OCI-M2 (cell line): ENCODE measurements at regions not wholly inside any gene's neighbourhood (a gene's known extent, or its start where the extent isn't known, plus 50 kb on each side); places are given as distances from the start of the nearest gene placed in this dataset.
"Not testable (repeated sequence)": the region's sequence is repeated elsewhere in the genome, so short reads cannot be mapped to it uniquely, and the experiment has no call there.

ENCODE experiments used
- DNase-seq: peaks from one replicate; lab custom pipeline; 2025; ENCODE audit not compliant: unreplicated experiment; lab: John Stamatoyannopoulos, UW

DNA sequence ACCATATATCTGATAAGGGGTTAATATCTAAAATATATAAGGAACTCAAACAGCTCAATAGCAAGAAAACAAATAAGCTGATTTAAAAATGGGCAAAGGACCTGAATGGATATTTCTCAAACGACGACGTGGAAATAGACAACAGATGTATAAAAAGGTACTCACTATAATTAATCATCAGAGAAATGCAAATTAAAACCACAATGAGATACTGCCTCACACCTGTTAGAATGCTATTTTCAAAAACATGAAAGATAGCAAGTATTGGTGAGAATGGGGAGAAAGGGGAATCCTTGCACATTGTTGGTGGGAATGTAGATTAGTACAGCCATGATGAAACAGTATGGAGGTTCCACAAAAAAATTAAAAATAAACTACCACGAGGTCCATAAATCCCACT, 163.2 kb downstream of the DKK1 start:
- no peak for DNase-seq

DNA sequence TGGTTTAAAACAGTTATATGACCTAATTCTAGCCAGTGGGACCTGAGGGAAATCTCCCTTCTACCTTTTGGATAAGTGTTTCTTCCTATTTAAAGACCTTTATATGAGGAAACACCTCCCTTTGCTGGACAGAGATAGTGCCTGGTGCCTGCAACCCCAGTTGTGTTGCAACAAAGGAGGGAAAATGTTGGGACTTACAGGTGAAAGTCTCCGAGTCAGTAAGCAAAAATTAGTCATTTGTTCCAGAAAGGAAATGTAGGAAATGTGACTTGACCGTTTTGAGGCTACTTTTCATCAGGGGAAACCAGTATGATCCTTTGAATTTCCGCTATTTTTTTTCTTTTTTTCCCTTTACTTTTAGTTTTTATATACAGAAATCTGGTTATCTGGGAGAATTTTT, 165.5 kb downstream of the DKK1 start:
- DNase-seq: no peak

DNA sequence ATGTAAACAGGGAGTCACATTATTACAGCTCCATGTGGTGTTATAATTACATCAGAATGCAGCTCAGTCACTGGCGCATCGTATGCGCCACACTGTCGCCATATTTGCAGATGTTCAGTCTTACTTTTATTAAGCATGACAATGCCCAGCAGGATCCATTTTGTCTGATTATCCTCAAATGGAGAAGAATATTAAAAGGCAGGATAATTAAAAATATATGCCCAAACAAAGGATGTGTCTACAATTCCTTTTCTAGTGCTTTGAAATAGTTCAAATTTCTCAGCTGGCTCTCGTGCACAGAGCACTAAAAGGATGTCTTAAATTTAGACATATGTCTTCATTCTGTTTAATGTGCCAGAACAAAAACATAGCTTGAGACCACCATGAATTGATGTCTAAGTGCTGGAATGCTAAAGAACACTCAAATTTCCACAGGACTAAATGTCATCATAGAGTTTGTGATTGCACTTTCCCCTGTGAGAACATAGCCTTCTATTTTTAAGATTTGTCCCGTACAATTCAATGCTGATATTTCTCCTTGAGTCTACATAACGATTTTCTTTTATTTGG, 168.0 kb downstream of the DKK1 start:
- DNase-seq: no peak

DNA sequence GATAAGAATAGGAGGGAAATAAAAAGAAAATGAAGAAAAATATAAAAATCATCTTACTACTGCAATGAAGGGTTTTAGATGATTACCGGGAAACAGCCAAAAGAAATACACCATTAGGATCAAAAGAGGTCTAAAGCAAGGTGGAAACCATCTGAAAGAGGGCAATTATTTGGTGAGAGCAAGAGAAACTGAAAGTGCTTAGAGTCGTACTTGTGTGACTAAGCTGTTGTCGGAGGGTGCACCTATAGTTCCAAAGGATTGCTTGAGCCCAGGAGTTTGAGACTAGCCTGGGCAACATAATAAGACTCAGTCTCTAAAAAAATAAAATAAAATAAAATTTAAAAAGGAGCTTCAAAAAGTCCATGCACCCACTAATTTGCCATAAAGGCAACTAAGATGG, 169.5 kb downstream of the DKK1 start:
- DNase-seq: no peak

DNA sequence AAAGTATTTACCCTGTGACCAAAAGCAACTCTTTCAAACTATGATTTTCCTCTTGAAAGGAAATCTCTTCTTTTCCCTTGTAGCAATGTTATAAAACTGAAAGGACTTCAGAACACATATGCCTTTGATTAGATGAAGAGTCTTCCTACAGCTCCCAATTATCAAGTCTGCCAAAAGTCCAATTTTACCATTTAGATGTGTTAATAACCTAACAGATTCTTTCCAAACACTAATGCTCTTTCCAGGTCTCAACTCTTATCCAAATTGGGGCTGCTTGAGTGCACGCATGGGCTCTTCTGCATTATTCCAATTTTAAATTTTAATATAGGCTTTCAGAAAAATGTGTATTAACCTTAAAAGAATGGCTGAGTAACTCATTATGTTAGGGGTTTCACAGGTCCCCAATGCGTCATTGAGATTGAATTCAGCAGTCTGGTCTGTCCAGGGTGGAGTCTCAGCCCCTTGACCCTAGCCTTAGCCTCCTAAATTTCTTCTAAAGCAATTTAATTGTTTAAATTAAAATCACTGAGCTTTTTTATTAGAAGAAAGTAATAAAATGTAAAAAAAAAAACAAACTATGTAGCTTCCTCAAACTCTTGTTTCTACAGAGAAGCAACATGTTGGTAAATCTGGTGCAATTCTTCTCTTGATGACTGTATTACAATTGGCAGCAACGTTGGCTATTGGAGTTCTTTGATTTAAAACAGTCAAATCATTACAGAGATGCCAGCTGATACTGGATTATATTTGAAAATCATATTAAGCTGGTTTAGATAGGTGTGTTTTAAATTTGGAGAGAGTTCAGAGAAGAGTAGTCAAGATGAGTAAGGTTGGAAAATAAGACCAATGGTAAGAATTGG, 170.4 kb downstream of the DKK1 start:
- no peak for DNase-seq

DNA sequence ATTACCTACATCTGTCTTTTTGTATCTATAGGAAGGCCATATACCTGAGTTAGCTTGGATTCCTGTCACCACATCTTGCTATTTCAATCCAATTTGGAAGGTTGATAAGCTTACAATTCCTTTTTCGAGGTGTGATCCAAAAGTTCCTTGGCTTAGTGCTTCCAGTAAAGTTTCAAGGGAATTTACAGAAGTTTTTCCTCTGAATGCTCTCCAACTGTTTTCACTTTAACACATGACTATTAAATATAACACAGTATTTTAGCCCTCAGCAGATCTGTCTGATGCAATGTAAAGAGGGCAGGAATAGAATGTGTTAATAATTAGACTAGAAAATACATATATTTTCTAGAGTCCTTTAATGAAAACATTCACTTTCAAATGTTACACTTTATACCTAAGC, 171.4 kb downstream of the DKK1 start:
- DNase-seq: no peak

DNA sequence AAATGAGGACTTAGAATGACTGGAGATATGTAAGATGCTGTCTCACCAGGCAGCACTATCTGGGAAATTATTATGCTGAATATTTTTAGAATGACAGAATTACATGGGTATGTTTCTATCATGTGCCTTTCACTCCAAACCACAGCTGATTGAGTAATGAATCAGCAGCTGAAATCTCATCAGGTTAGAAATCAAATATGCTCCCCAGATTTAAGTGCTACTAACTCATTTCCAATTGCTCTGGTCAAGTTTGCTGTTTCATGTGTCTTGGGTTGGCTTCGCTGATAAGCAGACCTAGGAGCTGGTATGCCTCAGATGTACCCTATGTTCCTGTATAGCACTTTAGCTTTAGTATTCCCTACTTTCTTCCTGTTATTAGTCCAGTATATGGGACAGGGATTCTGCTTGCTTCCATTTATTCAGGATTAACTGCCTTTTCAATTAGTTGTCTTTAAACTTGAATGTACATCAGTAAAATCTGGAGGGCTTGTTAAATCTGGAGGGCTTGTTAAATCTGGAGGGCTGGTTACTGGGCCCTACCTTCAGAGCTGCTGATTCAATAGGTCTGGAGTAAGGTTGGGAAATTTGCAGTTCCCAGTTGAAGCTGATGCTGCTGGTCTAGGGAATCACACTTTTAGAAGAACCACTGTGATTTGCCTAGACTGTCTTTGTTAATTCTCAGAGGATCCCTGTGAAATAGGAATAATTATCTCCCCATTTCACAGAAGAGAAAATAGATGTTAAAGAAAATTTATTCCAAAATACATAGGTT, 172.9 kb downstream of the DKK1 start:
- DNase-seq: no peak

DNA sequence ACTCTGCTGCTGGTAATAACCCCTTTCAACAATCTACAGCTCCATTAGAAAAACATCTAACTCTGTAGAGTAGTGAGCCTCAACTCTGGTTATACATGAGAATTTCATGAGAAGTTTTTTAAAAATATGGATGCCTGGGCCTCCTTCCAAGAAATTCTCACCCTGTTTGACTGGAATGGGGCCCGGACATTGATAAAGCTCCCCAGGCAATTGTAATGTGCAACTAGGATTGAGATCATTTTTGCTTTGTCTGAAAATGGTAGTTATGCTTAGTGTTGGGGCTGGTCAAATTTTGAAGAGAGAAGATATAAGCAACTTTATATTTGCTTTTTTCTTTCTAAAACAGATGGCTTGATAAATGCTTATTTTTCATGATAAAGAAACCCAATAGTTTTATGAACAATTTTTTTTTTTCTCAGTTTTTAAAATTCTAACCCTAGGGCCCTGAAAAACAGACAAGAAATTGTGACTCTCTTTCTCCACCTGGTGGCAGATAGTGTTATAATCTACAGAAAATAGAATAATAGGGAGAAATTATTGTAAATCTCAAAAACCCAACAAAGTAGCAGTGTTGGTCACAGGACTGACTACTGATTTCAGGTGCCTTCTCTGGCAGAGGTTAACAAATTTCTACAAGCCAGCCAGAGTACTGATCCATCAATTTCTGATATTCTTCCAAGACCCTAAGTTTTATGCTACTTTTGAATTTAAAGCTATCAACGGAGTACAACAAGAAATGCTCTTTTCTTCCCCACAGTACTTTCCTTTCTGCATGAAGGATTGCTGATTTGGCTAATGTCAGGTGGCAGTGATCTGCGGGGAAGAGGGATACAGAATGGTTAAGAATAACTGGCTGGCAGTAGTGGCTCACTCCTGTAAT, 174.8 kb downstream of the DKK1 start:
- no peak for DNase-seq

DNA sequence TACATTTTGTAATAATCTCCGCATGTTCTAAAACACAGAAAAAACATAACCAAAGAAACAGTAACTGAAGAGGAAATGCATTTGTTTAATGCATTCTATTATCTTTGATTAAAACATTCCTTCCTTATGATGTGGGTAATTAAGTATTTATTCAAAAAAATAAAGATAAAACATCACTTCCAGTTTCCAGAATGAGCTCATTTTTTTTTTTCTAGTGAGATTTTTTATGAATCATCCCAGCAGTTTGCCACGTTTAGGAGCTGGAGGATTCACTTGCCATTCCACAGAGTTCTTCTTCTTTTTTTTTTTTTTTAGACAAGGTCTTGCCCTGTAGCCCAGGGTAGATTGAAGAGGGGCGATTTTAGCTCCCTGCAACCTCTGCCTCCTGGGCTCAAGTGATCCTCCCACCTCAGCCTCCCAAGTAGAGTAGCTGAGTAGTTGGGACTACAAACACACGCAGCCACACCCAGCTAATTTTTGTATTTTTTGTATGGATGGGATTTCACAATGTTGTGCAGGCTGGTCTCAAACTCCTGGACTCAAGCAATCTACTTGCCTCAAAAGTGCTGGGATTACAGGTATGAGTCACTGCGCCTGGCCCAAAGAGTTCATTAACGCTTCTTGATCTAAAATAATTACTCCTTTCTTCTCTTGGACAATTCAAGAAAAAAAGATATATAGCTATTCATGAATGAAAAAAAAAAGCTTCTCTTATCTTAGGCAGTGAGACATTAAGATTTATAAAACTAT, 177.3 kb downstream of the DKK1 start:
- DNase-seq: no peak

DNA sequence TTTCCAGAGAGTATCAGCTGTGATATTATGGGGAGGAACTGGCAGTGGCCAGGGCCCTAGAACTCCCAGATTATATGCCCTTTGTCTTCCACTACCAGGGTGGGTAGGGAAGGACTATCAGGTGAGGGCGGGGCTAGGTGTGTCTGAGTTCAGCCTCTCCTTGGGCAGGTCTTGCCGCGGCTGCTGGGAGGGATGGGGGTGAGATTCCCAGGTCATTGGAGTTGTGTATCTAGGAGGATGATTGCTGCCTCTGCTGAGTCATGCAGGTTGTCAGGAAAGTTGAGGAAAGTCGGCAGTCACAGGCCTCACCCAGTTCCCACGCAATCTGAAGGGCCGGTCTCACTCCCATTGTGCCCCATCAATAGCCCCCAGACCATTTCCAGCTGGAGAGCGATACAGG, 185.2 kb downstream of the DKK1 start:
- DNase-seq: no peak

DNA sequence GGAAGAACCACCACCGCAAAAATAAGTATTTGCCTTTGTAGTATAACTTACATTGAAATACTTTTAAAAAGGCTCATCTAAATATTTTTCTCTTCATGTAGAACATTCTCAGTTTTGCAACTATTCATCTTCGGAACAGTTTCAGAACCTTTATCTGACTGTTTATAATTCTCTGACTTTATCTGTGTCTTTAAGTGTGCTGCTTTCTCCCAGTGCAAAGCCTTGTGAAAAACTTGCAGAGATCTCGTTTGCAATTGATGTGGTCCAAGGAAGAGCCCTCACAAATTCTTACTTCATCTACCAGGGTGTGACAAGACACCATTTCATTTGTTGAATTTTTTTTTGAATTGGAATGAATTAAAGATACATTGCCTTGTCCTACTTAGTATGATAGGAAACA, 186.4 kb downstream of the DKK1 start:
- no peak for DNase-seq

DNA sequence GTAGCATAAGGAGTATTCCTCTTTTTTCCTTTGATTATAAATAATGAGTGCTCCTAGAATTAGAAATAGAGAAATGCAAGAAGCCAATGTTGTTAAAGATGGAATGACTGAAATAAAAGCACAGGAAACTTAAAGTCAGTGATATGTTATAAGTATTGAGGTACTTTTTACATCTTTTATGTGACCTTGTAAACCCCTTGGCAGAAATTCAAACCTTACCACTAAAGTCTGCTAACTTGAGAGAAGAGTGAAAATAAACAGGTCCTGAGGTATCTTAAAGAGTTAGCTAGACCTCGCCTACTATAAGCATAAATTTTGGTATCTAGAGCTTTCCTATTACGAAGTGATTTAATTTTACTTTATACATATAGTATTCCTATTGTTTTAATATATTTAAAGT, 188.2 kb downstream of the DKK1 start:
- DNase-seq: no peak

DNA sequence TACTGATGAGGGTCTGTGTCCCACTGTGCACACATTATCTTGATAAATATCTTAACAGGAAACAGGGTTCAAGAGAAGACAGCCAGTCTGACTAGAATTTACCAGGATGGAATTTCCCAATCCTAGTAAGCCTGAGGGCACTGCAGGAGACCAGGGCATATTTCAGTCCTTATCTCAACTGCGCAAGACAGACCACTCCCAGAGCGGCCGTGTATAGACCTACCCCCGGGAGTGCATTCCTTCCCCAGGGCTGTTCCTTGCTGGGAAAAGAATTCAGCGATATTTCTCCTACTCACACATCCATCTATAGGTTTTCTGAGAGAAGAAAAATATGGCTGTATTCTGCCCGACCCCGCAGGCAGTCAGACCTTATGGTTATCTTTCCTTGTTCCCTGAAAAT, 191.3 kb downstream of the DKK1 start:
- not testable (repeated sequence) for DNase-seq

DNA sequence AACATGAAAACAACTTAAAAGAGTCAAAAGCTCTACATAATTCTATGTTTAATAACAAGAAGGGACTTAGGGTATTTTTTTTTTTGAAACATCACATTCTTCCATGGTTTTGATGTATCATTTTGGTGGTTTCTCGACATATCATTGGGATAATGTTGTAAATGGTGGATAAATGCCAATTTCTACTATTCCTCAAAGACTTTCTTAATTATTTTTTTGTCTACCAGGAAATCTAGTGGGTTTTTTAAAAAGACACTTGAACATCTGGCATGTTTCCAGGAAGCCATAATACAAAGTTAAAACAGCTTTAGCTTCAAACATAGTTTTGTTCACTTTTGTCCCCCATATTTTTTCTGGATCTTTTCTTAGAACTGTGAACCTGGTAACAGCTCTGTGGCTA, 200.4 kb downstream of the DKK1 start:
- DNase-seq: no peak

DNA sequence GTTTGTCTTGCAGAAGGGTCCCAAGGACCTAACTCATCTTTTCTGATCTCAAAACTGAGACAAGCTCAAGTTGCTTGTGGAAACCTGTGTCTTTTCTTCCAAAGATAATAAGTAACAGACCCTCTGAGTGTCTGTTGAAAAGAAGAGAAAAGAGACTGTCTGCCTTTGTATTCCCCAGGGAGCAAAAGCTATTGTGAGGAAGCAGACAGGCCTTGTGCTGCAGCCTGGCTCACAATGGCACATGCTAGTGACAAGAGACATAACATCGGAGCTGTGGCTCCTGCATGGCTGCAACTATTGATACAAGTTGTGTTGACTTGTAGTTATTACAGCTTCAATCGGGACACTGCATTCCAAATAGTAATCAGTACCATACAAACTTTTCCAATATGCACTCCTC, 202.9 kb downstream of the DKK1 start:
- DNase-seq: no peak

DNA sequence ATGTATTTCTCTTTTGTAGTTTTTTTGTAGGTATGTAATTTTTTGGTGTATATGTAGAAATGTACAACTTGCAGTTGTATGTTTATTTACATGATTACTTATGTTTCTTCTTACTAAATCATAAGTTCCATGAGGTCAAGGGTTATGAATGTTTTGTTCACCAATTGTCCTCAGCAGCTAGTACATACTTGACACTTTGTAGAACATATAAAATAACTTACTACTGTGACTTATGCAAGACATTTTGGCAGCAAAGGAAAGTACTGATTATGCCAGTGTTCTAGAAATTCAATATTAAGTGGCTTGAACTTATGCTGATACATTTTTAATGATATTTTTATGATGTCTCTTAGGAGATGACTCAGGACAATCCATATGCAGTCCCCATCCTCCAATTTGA, 209.6 kb downstream of the DKK1 start:
- no peak for DNase-seq

DNA sequence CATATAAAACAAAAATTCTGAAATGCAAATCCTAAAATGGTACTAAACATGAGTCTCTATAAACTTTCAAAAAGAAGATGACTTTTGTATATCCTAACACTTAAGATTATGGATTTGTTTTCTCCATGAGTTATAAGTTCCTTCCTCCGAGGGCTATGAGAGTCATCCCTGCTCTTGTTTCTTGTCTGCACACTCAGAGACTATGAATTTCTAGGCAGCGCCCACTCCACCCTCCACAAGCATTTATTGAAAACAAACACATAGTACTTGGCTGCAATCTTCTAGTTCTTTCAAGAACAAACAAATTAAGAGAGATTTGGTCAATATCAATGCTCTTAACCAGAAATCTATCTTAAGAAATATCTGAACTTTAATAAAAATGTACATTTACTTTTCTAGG, 211.7 kb downstream of the DKK1 start:
- no peak for DNase-seq

DNA sequence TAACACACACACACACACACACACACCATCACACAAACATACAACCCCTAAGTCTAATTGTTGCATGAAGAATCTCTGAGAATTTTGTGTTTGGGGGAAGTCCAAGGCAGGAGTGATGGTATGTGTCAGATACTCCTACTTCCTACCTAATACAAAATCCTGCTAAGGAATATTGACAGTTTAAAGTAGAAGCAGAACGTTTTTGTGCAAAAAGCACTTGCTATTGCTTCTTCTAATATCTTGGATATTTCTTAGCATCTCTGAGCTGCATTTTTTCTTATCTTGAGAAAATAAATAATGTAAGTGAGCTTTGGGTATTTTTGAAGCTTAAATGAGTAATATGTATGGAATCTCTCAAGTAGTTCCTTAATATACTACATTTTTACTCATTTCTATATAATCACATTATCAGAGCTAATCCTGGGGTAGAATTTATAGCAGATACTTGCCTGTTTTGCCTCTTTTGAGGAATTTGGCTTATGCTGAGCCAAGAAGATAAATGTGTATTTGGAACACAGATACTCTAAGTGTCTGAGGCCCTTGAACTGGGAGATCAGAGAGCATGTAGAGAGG, 212.3 kb downstream of the DKK1 start:
- no peak for DNase-seq

DNA sequence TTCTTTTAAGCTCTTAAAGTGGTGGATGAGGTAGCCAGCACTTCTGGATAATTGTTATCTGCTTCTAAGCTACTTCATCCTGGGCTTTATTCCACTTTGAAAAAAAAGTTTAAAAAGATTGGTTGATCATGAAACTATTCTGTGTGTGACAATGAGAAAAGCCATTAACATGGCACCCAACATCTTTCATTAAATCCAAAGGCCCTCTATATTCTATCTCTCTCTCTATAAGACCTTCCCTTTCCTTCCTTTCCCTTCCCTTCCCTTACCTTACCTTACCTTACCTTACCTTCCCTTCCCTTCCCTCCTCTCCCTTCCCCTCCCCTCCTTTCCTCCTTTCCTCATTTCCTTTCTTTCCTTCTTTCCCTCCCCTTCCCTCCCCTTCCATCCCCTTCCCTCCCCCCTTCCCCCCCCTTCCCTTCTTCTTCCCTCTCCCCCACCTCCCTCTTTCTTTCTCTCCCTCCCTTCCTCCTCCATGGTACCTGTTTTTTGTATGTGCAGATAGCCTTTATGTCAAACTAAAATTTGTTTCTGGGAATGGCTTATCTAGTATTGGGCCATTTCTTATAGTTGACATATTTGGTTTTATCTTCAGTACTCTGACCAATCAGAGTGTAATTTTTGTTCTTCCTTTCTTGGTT, 218.7 kb downstream of the DKK1 start:
- no peak for DNase-seq

DNA sequence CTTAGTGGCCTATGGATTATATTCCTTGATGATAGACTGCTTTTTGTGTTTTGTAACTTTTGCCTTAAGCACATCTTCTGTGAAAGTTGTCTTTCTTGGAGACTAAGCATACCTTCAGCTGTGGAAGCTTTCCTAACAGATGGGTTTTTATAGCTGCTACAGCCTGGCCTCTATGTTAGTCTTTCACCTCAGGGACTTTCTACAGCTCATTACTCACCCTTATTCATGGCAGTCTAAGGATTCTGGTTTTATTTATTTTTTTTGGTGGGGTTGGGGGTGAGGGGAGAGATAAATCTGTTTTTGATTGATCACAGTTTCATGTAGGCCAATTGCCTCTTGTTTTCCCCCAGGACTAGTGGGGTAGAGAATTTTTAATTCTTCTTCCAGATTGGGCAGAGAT, 219.9 kb downstream of the DKK1 start:
- no peak for DNase-seq
